Calu3 (cell line): ENCODE measurements at regions not wholly inside any gene's neighbourhood (a gene's known extent, or its start where the extent isn't known, plus 50 kb on each side); places are given as distances from the start of the nearest gene placed in this dataset.

ENCODE experiments used
- BruUV-seq: library from RNA; stranded (reverse); fragments of 400-500 nt; replicated peaks from 2 replicates; lab custom pipeline; 2021; lab: Mats Ljungman, UMichigan
- CTCF ChIA-PET: fragments of 300-600 bp; sonication (Branson Sonifier 250); formaldehyde crosslinking; loops from one replicate; lab custom pipeline; 2022; ENCODE audit warnings: antibody characterized with exemption; lab: Charles Lee
- DNase-seq: peaks from one replicate; pipeline ENCODE4 v3.0.0; 2022
- H3K27ac Mint-ChIP-seq: one replicate; pipeline ENCODE4 v1.8.0; 2022; ENCODE audit warnings: mixed read lengths; ENCODE audit not compliant: unreplicated experiment
- H3K27me3 Mint-ChIP-seq: one replicate; pipeline ENCODE4 v1.8.0; 2022; ENCODE audit warnings: mixed read lengths; ENCODE audit not compliant: unreplicated experiment
- H3K36me3 Mint-ChIP-seq: one replicate; pipeline ENCODE4 v1.8.0; 2022; ENCODE audit warnings: mild to moderate bottlenecking, moderate library complexity, mixed read lengths; ENCODE audit not compliant: insufficient read depth, unreplicated experiment
- H3K4me1 Mint-ChIP-seq: one replicate; pipeline ENCODE4 v1.8.0; 2022; ENCODE audit warnings: mild to moderate bottlenecking, low read depth, mixed read lengths; ENCODE audit not compliant: unreplicated experiment
- H3K4me3 Mint-ChIP-seq: one replicate; pipeline ENCODE4 v1.8.0; 2022; ENCODE audit warnings: mild to moderate bottlenecking, low read depth, moderate library complexity, mixed read lengths; ENCODE audit not compliant: unreplicated experiment
- H3K9me3 Mint-ChIP-seq: one replicate; pipeline ENCODE4 v1.8.0; 2022; ENCODE audit warnings: low read depth, mixed read lengths; ENCODE audit not compliant: unreplicated experiment
- intact Hi-C: fragments of 100-400 bp; cut with micrococcal nuclease; formaldehyde crosslinking; loops from one replicate; pipeline ENCODE4 v1.10.0; 2022; ENCODE audit not compliant: unreplicated experiment
- TF ChIP-seq, protein P1 (sequence below): fragments of 200-600 bp; IDR thresholded peaks from one replicate; pipeline ENCODE4 v1.8.0; 2022; ENCODE audit warnings: antibody characterized with exemption; ENCODE audit not compliant: unreplicated experiment

DNA sequence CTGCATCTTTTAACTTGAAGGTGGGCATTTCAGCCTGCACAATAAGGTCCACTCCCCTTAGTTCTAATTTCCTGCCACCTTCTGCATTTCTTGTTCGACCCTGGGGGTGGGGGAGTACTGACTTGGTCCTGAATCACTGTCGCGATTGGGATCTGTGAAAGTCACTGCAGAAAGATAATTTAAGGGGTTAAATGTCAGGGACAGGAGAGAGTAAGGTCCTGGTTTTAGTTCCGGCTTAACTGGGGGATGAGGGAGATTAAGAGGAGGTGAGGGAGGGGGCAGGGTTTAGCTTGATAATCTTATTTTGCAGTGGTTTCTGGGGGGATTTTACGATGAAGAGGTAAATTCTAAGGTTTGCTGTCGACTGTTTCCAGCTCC lies 128.1 kb downstream of the MRPS6 start:
- no peak for DNase-seq
- Mint-ChIP-seq H3K4me3 (peak overlapping the region; percentile 67), H3K27ac (no peak overlapping the region), H3K4me1 (no peaks in the 10 kb centered on the region), H3K9me3 (no peaks in the 10 kb centered on the region), H3K36me3 (peaks cover 8% of the 10 kb centered on the region), H3K27me3 (no peaks in the 10 kb centered on the region)
- no TSS peak for BruUV-seq
- CTCF ChIA-PET: interaction anchor here (0.7 to 2.1 kb wide), 4 partner anchors 53 to 278 kb away, joined by 3 to 12 read pairs (median 4); no protein-coding TSS in a partner anchor
- TF ChIP-seq, protein P1, sequence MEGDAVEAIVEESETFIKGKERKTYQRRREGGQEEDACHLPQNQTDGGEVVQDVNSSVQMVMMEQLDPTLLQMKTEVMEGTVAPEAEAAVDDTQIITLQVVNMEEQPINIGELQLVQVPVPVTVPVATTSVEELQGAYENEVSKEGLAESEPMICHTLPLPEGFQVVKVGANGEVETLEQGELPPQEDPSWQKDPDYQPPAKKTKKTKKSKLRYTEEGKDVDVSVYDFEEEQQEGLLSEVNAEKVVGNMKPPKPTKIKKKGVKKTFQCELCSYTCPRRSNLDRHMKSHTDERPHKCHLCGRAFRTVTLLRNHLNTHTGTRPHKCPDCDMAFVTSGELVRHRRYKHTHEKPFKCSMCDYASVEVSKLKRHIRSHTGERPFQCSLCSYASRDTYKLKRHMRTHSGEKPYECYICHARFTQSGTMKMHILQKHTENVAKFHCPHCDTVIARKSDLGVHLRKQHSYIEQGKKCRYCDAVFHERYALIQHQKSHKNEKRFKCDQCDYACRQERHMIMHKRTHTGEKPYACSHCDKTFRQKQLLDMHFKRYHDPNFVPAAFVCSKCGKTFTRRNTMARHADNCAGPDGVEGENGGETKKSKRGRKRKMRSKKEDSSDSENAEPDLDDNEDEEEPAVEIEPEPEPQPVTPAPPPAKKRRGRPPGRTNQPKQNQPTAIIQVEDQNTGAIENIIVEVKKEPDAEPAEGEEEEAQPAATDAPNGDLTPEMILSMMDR: no peak
- intact Hi-C loops: loop anchor here (5.0 kb wide), 1 partner anchor 279 kb away; no protein-coding TSS in a partner anchor

DNA sequence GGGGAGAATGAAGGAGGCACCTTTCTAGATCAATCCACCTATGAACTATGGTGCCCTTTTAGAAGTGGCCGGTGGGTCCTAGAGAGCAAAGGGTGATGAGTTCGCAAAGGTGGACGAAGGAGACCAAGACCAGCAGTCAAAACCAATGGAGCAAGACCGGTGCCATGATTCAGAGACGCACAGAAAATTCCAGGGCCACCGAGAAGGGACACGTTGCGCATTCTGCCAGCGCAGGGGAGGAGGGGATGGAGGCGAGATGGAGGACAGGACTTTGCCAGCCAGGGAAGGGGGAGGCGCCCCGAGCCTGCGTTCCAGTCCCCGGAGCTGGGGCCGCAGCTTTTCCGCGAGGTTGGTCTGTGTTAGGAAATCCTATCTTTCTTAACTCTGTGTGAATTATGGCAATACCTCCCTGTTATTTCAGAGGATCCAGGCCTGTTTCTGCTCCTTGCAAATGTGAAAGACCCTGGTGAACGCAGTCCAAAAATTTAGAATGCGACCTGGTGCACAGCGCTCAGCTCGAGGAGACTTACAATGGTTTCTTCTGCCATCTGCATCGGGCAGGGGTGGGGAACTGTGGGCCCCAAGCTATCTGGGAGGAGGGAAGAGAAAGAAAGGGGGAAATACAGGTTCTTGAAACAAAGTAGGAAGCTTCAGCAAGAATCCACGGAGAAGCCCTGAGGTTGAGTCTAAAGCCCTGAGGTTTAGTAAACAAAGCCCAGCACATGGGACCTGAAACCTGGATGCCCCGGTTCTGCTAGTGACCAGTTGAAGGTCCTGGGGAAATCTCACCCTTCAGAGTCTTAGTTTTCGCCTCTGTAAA lies 129.4 kb downstream of the MRPS6 start:
- BruUV-seq: no TSS peak
- no peak for DNase-seq
- H3K27me3 Mint-ChIP-seq: no peaks in the 10 kb centered on the region
- no peak overlapping the region for H3K4me3 Mint-ChIP-seq
- no peak overlapping the region for H3K27ac Mint-ChIP-seq
- H3K36me3 Mint-ChIP-seq: peaks cover 8% of the 10 kb centered on the region
- intact Hi-C loops: loop anchor here (5.0 kb wide), 1 partner anchor 280 kb away; no protein-coding TSS in a partner anchor
- TF ChIP-seq, protein P1: no peak
- CTCF ChIA-PET: interaction anchor here (1.3 to 2.1 kb wide), 2 partner anchors 145 to 279 kb away, joined by 3 to 12 read pairs; no protein-coding TSS in a partner anchor
- H3K4me1 Mint-ChIP-seq: no peaks in the 10 kb centered on the region
- H3K9me3 Mint-ChIP-seq: no peaks in the 10 kb centered on the region

DNA sequence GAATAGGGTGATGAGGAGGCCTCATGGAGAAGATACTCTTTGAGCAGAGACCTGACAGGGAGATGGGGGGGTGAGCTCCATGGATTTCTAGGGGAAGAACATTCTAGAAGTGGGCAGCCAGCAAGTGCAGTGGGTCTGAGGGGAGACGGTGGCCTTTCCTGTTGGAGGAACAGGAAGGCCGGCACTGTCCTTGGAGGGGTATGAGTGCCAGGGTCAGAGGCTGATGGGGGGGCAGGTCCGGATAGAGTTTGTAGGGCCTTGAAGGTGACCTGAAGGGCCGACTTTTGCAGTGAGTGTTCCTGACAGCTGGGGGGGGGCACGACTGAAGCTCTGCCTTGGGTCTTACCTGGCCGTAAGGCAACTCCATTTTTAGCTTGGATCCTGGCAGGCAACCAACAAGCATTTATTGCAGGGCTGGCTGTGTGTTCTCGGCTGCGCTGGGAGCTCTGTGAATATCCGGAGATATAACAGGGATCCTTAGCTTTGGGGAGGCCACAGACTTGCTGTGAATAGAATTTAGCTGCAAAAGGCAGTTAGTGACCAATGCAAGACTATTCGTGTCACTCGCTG lies 130.6 kb downstream of the MRPS6 start:
- CTCF ChIA-PET: no interaction called here
- intact Hi-C loops: loop anchor here (5.0 kb wide), 1 partner anchor 282 kb away; no protein-coding TSS in a partner anchor

More for the DNA sequence above, 130.6 kb downstream of the MRPS6 start:
- Mint-ChIP-seq H3K27me3 (no peaks in the 10 kb centered on the region), H3K27ac (no peak overlapping the region), H3K9me3 (no peaks in the 10 kb centered on the region), H3K36me3 (peaks cover 8% of the 10 kb centered on the region), H3K4me1 (no peaks in the 10 kb centered on the region), H3K4me3 (no peak overlapping the region)
- DNase-seq: no peak
- no TSS peak for BruUV-seq
- TF ChIP-seq, protein P1: no peak
